Neural progenitor cell (in vitro differentiated cells): ENCODE measurements at regions not wholly inside any gene's neighbourhood (a gene's known extent, or its start where the extent isn't known, plus 50 kb on each side); places are given as distances from the start of the nearest gene placed in this dataset.

Experiments used
- DNase-seq: peaks from one replicate; pipeline ENCODE4 v3.0.0-alpha.2; 2016; ENCODE audit warnings: low spot score
- H2AFZ ChIP-seq: fragments of 200-600 bp; sonication (generic); replicated peaks from 2 replicates; pipeline ENCODE4 v1.6.1; 2016; ENCODE audit warnings: antibody characterized with exemption
- H3F3A ChIP-seq: fragments of 200-600 bp; sonication (generic); 2 replicates; pipeline ENCODE4 v1.6.1; 2016; ENCODE audit warnings: antibody characterized with exemption, low read depth
- H3K27ac ChIP-seq: fragments of 200-600 bp; sonication (generic); 2 replicates; pipeline ENCODE4 v1.5.1; 2016; ENCODE audit warnings: mild to moderate bottlenecking
- H3K27me3 ChIP-seq: fragments of 200-600 bp; sonication (generic); 2 replicates; pipeline ENCODE4 v1.6.1; 2016; ENCODE audit warnings: mild to moderate bottlenecking, moderate library complexity
- H3K36me3 ChIP-seq: fragments of 200-600 bp; sonication (generic); 2 replicates; pipeline ENCODE4 v1.5.1; 2016
- H3K4me1 ChIP-seq: fragments of 200-600 bp; sonication (generic); 2 replicates; pipeline ENCODE4 v1.6.1; 2016; ENCODE audit warnings: mixed run types
- H3K4me2 ChIP-seq: fragments of 200-600 bp; sonication (generic); 2 replicates; pipeline ENCODE4 v1.6.1; 2016
- H3K4me3 ChIP-seq: fragments of 200-600 bp; sonication (generic); 2 replicates; pipeline ENCODE4 v1.5.1; 2016
- H3K79me2 ChIP-seq: fragments of 200-600 bp; sonication (generic); 2 replicates; pipeline ENCODE4 v1.6.1; 2016; ENCODE audit warnings: low read depth
- H3K9ac ChIP-seq: fragments of 200-600 bp; sonication (generic); 2 replicates; pipeline ENCODE4 v1.6.1; 2016
- H3K9me3 ChIP-seq: fragments of 200-600 bp; sonication (generic); 2 replicates; pipeline ENCODE4 v1.5.1; 2016; ENCODE audit warnings: low read depth
- H4K20me1 ChIP-seq: fragments of 200-600 bp; sonication (generic); 2 replicates; pipeline ENCODE4 v1.6.1; 2016; ENCODE audit warnings: low read depth
- H3K27ac Mint-ChIP-seq: 3 replicates; pipeline ENCODE4 v1.8.0; 2021; ENCODE audit warnings: mixed read lengths
- H3K27me3 Mint-ChIP-seq: 2 replicates; pipeline ENCODE4 v1.8.0; 2022; ENCODE audit warnings: low read depth, mild to moderate bottlenecking, inconsistent platforms, moderate library complexity, mixed read lengths; ENCODE audit not compliant: insufficient read depth
- H3K36me3 Mint-ChIP-seq: 3 replicates; pipeline ENCODE4 v1.8.0; 2021; ENCODE audit warnings: mixed read lengths
- H3K4me1 Mint-ChIP-seq: 3 replicates; pipeline ENCODE4 v1.8.0; 2021; ENCODE audit warnings: mixed read lengths
- H3K4me3 Mint-ChIP-seq: 3 replicates; pipeline ENCODE4 v1.8.0; 2021; ENCODE audit warnings: mild to moderate bottlenecking, moderate library complexity, mixed read lengths
- H3K9me3 Mint-ChIP-seq: 3 replicates; pipeline ENCODE4 v1.8.0; 2020; ENCODE audit warnings: mixed read lengths
- EZH2 ChIP-seq: fragments of 200-600 bp; sonication (generic); IDR thresholded peaks from 2 replicates; pipeline ENCODE4 v1.6.1; 2017; ENCODE audit warnings: antibody characterized with exemption, mild to moderate bottlenecking, moderate library complexity
- EZH2phosphoT487 ChIP-seq: fragments of 200-600 bp; sonication (generic); IDR thresholded peaks from 2 replicates; pipeline ENCODE4 v1.6.1; 2017; ENCODE audit warnings: antibody characterized with exemption
- TF ChIP-seq, protein P1 (sequence below): fragments of 200-600 bp; sonication (generic); IDR thresholded peaks from 2 replicates; pipeline ENCODE4 v1.5.1; 2017; ENCODE audit warnings: antibody characterized with exemption, mild to moderate bottlenecking

DNA sequence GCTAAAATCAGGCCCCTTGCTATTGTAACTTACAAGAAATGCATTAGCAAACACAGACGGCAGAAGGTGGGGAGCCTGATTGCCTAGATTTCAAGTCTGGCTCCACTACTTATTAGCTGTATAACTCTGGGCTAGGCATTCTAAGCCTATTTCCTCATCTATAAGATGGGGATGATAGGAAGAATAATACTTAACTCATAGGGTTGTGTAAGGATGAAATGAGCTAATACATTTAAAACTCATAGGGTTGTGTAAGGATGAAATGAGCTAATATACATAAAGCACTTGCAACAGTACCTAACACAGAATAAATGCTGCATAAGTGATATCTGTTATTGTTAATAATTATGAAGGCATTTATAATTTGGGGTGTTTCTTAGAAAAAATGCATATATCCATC is 60.1 kb upstream of the DIO2 start:
- Histone ChIP-seq H3K9me3 (no peaks in the 10 kb centered on the region), H4K20me1 (no peaks in the 10 kb centered on the region), H2AFZ (no peak overlapping the region), H3K4me1 (no peaks in the 10 kb centered on the region), H3K27me3 (no peaks in the 10 kb centered on the region), H3K9ac (no peak overlapping the region), H3F3A (no peaks in the 10 kb centered on the region), H3K4me2 (no peak overlapping the region), H3K36me3 (no peaks in the 10 kb centered on the region), H3K27ac (no peak overlapping the region), H3K79me2 (no peaks in the 10 kb centered on the region), H3K4me3 (no peak overlapping the region)
- H3K36me3 Mint-ChIP-seq = no peaks in the 10 kb centered on the region
- no peaks in the 10 kb centered on the region for H3K9me3 Mint-ChIP-seq
- DNase-seq = no peak
- H3K27ac Mint-ChIP-seq = no peak overlapping the region
- H3K27me3 Mint-ChIP-seq = no peaks in the 10 kb centered on the region
- H3K4me3 Mint-ChIP-seq = no peak overlapping the region
- no peak for TF ChIP-seq EZH2phosphoT487
- TF ChIP-seq, protein P1, sequence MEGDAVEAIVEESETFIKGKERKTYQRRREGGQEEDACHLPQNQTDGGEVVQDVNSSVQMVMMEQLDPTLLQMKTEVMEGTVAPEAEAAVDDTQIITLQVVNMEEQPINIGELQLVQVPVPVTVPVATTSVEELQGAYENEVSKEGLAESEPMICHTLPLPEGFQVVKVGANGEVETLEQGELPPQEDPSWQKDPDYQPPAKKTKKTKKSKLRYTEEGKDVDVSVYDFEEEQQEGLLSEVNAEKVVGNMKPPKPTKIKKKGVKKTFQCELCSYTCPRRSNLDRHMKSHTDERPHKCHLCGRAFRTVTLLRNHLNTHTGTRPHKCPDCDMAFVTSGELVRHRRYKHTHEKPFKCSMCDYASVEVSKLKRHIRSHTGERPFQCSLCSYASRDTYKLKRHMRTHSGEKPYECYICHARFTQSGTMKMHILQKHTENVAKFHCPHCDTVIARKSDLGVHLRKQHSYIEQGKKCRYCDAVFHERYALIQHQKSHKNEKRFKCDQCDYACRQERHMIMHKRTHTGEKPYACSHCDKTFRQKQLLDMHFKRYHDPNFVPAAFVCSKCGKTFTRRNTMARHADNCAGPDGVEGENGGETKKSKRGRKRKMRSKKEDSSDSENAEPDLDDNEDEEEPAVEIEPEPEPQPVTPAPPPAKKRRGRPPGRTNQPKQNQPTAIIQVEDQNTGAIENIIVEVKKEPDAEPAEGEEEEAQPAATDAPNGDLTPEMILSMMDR = no peak
- TF ChIP-seq EZH2 = no peak
- H3K4me1 Mint-ChIP-seq = no peaks in the 10 kb centered on the region

DNA sequence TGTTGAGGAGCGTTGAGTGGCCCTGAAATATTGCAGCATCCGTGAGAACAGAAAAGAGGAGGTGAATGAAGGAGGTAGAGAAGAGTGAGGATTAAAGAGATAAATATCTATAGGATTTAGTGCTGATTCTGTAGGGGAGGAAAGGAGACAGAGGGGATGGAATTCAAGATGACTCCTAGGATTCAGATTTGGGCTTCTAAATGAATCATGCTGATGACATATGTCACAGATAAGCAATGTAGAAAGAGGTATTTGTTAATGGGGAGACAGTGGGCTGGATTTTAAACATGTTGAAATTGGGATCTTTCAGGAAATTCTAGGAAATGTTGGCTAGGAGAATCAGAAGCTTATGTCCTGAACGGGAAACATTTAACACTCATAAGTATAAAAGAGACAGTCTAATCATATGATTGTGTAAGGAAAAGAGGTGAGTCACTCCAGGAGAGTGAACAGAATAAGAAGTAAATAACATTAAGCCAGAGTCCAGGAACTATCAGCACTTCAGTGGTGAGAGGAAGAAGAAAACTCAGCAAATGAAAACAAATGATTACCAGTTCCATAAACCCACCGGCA is 58.1 kb upstream of the DIO2 start:
- no peaks in the 10 kb centered on the region for H4K20me1 ChIP-seq
- H3K27ac ChIP-seq = no peak overlapping the region
- TF ChIP-seq EZH2phosphoT487 = no peak
- no peak for TF ChIP-seq EZH2
- TF ChIP-seq, protein P1 = no peak
- no peaks in the 10 kb centered on the region for H3K4me1 ChIP-seq
- Mint-ChIP-seq H3K36me3 (no peaks in the 10 kb centered on the region), H3K4me1 (no peaks in the 10 kb centered on the region), H3K4me3 (no peak overlapping the region), H3K27ac (no peak overlapping the region), H3K27me3 (no peaks in the 10 kb centered on the region), H3K9me3 (no peaks in the 10 kb centered on the region)
- H3K9ac ChIP-seq = no peak overlapping the region
- no peaks in the 10 kb centered on the region for H3F3A ChIP-seq
- H3K4me3 ChIP-seq = no peak overlapping the region
- no peak overlapping the region for H2AFZ ChIP-seq
- H3K4me2 ChIP-seq = no peak overlapping the region
- H3K36me3 ChIP-seq = no peaks in the 10 kb centered on the region
- H3K79me2 ChIP-seq = no peaks in the 10 kb centered on the region
- no peaks in the 10 kb centered on the region for H3K9me3 ChIP-seq
- H3K27me3 ChIP-seq = no peaks in the 10 kb centered on the region
- DNase-seq = no peak

DNA sequence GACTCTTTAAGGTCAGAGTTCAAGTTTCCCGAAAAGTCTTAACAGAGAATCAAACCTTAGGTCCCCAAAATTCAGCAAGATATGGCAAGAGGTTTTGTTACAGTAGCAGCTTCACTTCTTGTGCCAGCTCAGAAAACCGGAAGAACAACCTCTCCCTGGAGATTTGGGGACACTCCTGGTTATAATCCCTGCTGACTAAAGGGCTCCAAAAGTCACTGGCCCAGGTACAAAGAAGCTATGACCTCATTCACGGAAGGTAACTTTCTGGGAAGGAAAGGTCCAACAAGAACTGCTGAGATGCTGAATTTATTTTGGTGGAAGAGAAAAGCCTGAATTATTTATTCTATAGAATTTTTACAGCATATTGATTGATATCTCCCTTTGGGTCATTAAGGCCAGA is 55.6 kb upstream of the DIO2 start:
- Histone ChIP-seq H3K27me3 (no peaks in the 10 kb centered on the region), H3K4me3 (no peak overlapping the region), H3F3A (no peaks in the 10 kb centered on the region), H3K9me3 (no peaks in the 10 kb centered on the region), H3K4me2 (no peak overlapping the region), H3K27ac (no peak overlapping the region), H3K36me3 (no peaks in the 10 kb centered on the region), H3K4me1 (no peaks in the 10 kb centered on the region), H3K79me2 (no peaks in the 10 kb centered on the region), H2AFZ (no peak overlapping the region), H3K9ac (no peak overlapping the region), H4K20me1 (no peaks in the 10 kb centered on the region)
- Mint-ChIP-seq H3K4me1 (no peaks in the 10 kb centered on the region), H3K27ac (no peak overlapping the region), H3K36me3 (no peaks in the 10 kb centered on the region), H3K27me3 (no peaks in the 10 kb centered on the region), H3K9me3 (no peaks in the 10 kb centered on the region), H3K4me3 (no peak overlapping the region)
- no peak for DNase-seq
- TF ChIP-seq, protein P1 = no peak
- TF ChIP-seq EZH2 (no peak), EZH2phosphoT487 (no peak)
